WTC11 (cell line): ENCODE measurements at regions not wholly inside any gene's neighbourhood (a gene's known extent, or its start where the extent isn't known, plus 50 kb on each side); places are given as distances from the start of the nearest gene placed in this dataset.

Experiments
- CTCF ChIP-seq: fragments of 200-600 bp; IDR thresholded peaks from 2 replicates; pipeline ENCODE4 v1.8.0; 2022; ENCODE audit warnings: antibody characterized with exemption
- NFYB ChIP-seq: sonication (generic); formaldehyde crosslinking; conservative IDR thresholded peaks from 2 replicates; pipeline ENCODE4 v1.8.0; 2022; ENCODE audit warnings: low read depth, missing genetic modification reagents
- NR1H2 ChIP-seq: sonication (generic); formaldehyde crosslinking; IDR thresholded peaks from 2 replicates; pipeline ENCODE4 v1.9.0; 2021; ENCODE audit warnings: mild to moderate bottlenecking, moderate library complexity, missing genetic modification reagents
- RELA ChIP-seq: sonication (generic); formaldehyde crosslinking; IDR thresholded peaks from 2 replicates; pipeline ENCODE4 v1.8.1; 2022; ENCODE audit warnings: missing genetic modification reagents, mild to moderate bottlenecking, borderline replicate concordance
- SP1 ChIP-seq: sonication (generic); formaldehyde crosslinking; conservative IDR thresholded peaks from 2 replicates; pipeline ENCODE4 v1.8.1; 2022; ENCODE audit warnings: missing genetic modification reagents
- STAT6 ChIP-seq: sonication (generic); formaldehyde crosslinking; conservative IDR thresholded peaks from 2 replicates; pipeline ENCODE4 v1.8.1; 2023; ENCODE audit warnings: mild to moderate bottlenecking, low read depth, missing genetic modification reagents, moderate library complexity
- USF1 ChIP-seq: sonication (generic); formaldehyde crosslinking; IDR thresholded peaks from 2 replicates; pipeline ENCODE4 v1.8.0; 2022; ENCODE audit warnings: mild to moderate bottlenecking, missing genetic modification reagents
- USF2 ChIP-seq: sonication (generic); formaldehyde crosslinking; IDR thresholded peaks from 2 replicates; pipeline ENCODE4 v1.8.1; 2023; ENCODE audit warnings: mild to moderate bottlenecking, missing genetic modification reagents, moderate library complexity

- TF ChIP-seq CTCF (no peak), STAT6 (CRISPR knock-in tag) (no peak), NR1H2 (CRISPR knock-in tag) (no peak), NFYB (CRISPR knock-in tag) (no peak), RELA (CRISPR knock-in tag) (no peak), USF1 (CRISPR knock-in tag) (no peak), USF2 (CRISPR knock-in tag) (no peak), SP1 (CRISPR knock-in tag) (no peak)
Observed at GRCh38 chr2:239512054-239512453, 111.2 kb upstream of the HDAC4 start.
